Glutamatergic neuron (in vitro differentiated cells): ENCODE measurements at regions not wholly inside any gene's neighbourhood (a gene's known extent, or its start where the extent isn't known, plus 50 kb on each side); places are given as distances from the start of the nearest gene placed in this dataset.

Source experiments
- DNase-seq: peaks from one replicate; pipeline ENCODE4 v3.0.0; 2022
- H3K27ac Mint-ChIP-seq: one replicate; pipeline ENCODE4 v1.8.0; 2020; ENCODE audit warnings: mild to moderate bottlenecking, mixed read lengths, inconsistent platforms; ENCODE audit not compliant: unreplicated experiment
- H3K27me3 Mint-ChIP-seq: one replicate; pipeline ENCODE4 v1.8.0; 2020; ENCODE audit warnings: mild to moderate bottlenecking, moderate library complexity, mixed read lengths, inconsistent platforms; ENCODE audit not compliant: unreplicated experiment
- H3K36me3 Mint-ChIP-seq: one replicate; pipeline ENCODE4 v1.8.0; 2020; ENCODE audit warnings: mild to moderate bottlenecking, mixed read lengths, inconsistent platforms; ENCODE audit not compliant: unreplicated experiment
- H3K4me1 Mint-ChIP-seq: one replicate; pipeline ENCODE4 v1.8.0; 2020; ENCODE audit warnings: mild to moderate bottlenecking, low read depth, mixed read lengths, inconsistent platforms; ENCODE audit not compliant: unreplicated experiment
- H3K4me3 Mint-ChIP-seq: one replicate; pipeline ENCODE4 v1.8.0; 2020; ENCODE audit warnings: mild to moderate bottlenecking, mixed read lengths, inconsistent platforms; ENCODE audit not compliant: unreplicated experiment
- H3K9me3 Mint-ChIP-seq: one replicate; pipeline ENCODE4 v1.8.0; 2020; ENCODE audit warnings: mild to moderate bottlenecking, moderate library complexity, mixed read lengths, inconsistent platforms; ENCODE audit not compliant: unreplicated experiment
- TF ChIP-seq, protein P1 (sequence below): fragments of 200-600 bp; sonication (generic); IDR thresholded peaks from one replicate; pipeline ENCODE4 v1.5.0; 2021; ENCODE audit not compliant: partially characterized antibody, unreplicated experiment

DNA sequence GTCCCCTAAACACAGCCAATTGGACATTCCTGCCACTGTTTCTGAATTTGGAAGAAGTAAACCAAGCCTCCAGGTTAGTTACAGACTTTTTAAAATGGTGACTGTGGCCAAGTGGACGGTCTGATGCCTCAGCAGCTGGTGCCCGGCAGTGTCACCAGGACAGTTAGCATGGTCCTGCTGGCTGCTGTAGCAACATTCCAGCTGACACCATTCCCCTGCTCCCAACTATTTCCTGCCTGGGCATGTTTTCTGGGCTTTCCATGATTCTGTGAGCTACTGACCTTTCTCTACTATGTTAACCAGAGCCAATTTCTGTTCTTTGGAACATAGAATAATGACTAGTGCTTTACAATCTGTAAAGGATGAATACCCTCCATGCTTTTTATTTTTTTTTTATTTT, 95.0 kb downstream of the TLR5 start:
- Mint-ChIP-seq H3K27ac (no peak overlapping the region), H3K4me3 (no peak overlapping the region), H3K9me3 (no peaks in the 10 kb centered on the region), H3K36me3 (peaks cover 15% of the 10 kb centered on the region), H3K27me3 (peaks cover 2% of the 10 kb centered on the region), H3K4me1 (no peaks in the 10 kb centered on the region)
- TF ChIP-seq, protein P1, sequence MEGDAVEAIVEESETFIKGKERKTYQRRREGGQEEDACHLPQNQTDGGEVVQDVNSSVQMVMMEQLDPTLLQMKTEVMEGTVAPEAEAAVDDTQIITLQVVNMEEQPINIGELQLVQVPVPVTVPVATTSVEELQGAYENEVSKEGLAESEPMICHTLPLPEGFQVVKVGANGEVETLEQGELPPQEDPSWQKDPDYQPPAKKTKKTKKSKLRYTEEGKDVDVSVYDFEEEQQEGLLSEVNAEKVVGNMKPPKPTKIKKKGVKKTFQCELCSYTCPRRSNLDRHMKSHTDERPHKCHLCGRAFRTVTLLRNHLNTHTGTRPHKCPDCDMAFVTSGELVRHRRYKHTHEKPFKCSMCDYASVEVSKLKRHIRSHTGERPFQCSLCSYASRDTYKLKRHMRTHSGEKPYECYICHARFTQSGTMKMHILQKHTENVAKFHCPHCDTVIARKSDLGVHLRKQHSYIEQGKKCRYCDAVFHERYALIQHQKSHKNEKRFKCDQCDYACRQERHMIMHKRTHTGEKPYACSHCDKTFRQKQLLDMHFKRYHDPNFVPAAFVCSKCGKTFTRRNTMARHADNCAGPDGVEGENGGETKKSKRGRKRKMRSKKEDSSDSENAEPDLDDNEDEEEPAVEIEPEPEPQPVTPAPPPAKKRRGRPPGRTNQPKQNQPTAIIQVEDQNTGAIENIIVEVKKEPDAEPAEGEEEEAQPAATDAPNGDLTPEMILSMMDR = no peak
- no peak for DNase-seq

DNA sequence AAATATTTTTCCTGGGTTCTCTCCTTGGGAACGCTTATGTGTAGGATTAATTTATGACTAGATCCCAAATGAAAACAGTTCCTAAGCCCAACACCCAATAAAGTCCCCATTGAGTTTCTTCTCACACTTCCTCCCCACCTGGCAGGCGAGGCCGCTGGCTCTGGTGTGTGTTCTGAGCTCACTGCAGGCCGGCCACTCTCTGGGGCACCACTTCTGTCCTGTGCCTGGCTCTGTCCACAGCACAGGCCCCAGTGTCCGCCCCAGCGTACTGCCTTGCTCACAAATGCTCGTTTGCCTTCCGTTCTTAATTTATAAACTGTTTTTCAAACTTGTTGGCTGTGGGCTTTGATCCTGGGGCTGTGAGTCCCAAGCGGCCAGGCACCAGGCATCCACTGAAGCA, 90.6 kb downstream of the TLR5 start:
- Mint-ChIP-seq H3K9me3 (no peaks in the 10 kb centered on the region), H3K36me3 (no peaks in the 10 kb centered on the region), H3K27ac (no peak overlapping the region), H3K4me1 (no peaks in the 10 kb centered on the region), H3K27me3 (peaks cover 2% of the 10 kb centered on the region), H3K4me3 (no peak overlapping the region)
- TF ChIP-seq, protein P1 = no peak
- no peak for DNase-seq

DNA sequence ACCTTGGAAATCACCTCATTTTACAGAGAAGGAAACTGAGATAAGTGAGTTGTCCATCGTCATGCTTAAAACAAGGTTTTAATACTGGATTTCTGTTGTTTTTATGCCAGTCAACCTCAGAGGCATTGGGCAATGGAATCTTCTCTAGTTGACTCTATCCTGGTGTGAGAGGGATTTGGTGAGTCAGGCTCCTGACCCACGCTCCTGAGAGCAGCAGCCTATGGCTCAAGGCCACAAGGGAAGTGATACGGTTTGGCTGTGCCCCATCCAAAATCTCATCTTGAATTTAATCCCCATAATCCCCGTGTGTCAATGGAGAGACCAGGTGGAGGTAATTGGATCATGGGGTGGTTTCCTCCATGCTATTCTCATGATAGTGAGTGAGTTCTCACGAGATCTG, 90.1 kb downstream of the TLR5 start:
- H3K9me3 Mint-ChIP-seq = no peaks in the 10 kb centered on the region
- DNase-seq = no peak
- no peak overlapping the region for H3K27ac Mint-ChIP-seq
- H3K27me3 Mint-ChIP-seq = peaks cover 2% of the 10 kb centered on the region
- H3K4me3 Mint-ChIP-seq = no peak overlapping the region
- H3K36me3 Mint-ChIP-seq = no peaks in the 10 kb centered on the region
- TF ChIP-seq, protein P1 = no peak
- H3K4me1 Mint-ChIP-seq = no peaks in the 10 kb centered on the region

DNA sequence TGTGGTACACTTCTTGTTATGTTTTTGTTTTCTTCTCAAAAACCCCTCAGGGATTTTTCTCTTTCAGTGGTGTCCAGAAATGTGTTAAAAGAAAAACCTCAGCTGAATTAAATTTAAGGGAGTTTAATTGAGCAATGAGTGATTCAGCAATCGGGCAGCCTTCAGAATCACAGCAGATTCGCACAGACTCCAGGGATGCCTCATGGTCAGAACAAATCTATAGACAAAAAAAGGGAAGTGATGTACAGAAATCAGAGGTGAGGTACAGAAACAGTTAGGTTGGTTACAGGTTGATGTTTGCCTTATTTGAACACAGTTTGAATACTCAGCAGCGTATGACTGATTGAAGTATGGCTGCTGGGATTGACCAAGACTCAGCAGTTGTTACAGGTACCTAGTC, 86.2 kb downstream of the TLR5 start:
- Mint-ChIP-seq H3K4me1 (no peaks in the 10 kb centered on the region), H3K4me3 (no peak overlapping the region), H3K9me3 (no peaks in the 10 kb centered on the region), H3K36me3 (no peaks in the 10 kb centered on the region), H3K27ac (no peak overlapping the region), H3K27me3 (no peaks in the 10 kb centered on the region)
- TF ChIP-seq, protein P1 = no peak
- no peak for DNase-seq

DNA sequence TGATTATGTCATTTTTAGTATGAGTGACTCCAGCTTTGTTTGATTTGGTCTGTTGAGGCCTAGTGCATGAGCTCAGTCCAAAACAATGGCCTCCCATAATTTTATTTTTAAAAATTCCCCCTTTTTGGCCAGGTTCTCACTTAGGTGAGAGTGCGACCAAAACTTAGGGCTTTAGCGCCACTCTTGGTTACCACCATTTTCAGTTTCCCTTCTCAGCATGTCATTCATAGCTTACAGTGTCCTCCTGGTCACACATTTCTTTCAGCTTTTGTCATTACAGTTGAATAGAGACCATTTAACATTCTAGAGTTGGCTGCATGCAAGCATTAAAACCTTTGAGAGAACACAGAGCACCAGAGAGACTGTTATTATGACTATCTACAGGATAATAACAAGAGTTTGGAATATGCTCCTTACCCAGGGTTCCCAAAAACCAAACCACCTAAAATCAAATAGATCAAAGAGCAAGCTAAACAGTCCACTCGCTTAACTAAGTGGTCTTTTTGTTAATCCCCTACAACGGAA, 85.4 kb downstream of the TLR5 start:
- TF ChIP-seq, protein P1 = no peak
- H3K9me3 Mint-ChIP-seq = no peaks in the 10 kb centered on the region
- no peak overlapping the region for H3K4me3 Mint-ChIP-seq
- no peaks in the 10 kb centered on the region for H3K36me3 Mint-ChIP-seq
- no peaks in the 10 kb centered on the region for H3K27me3 Mint-ChIP-seq
- H3K27ac Mint-ChIP-seq = no peak overlapping the region
- no peak for DNase-seq
- no peaks in the 10 kb centered on the region for H3K4me1 Mint-ChIP-seq
